HG03378 (cell line): ENCODE measurements at regions not wholly inside any gene's neighbourhood (a gene's known extent, or its start where the extent isn't known, plus 50 kb on each side); places are given as distances from the start of the nearest gene placed in this dataset.

Source experiments
- ATAC-seq: cut with Tn5 transposase; IDR thresholded peaks from one replicate; pipeline ENCODE4 v1.9.1; 2021; ENCODE audit warnings: mild to moderate bottlenecking, moderate library complexity; ENCODE audit not compliant: unreplicated experiment

DNA sequence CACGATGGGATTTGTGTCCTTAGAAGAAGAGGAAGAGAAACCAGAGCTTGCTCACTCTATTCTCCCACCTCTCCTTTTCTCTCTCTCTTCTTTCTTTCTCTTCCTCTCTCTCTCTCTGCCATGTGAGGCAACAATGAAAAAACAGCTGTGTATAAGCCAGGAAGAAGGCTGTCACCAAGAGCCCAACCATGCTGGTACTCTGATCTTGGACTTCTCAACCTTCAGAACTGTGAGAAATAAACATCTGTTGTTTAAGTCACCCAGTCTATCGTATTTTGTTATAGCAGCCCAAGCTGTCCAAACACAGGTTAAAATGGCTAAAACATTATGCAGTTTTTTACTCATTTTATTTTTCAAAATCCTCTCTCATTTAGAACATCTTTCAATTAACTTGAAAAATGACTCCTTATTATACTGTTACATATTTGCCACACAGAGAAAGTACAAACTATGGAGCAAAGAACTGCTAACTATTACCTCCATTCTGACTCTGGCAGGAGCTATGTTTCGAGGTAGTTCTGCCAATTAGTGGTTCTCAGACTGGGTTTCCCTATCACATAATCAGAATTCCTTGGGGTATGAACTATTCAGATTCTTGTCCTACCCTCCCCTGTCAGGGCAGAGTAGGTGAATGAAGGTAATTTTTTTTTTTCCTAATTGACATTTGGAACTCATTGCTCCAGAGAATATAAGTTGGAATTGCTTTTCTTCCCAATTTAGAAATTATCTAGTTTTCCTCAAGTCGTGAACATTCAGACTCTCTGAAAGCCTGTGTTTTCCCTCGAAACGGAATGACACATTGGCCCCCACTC lies 434.6 kb downstream of the ENC1 start:
- ATAC-seq = no peak

DNA sequence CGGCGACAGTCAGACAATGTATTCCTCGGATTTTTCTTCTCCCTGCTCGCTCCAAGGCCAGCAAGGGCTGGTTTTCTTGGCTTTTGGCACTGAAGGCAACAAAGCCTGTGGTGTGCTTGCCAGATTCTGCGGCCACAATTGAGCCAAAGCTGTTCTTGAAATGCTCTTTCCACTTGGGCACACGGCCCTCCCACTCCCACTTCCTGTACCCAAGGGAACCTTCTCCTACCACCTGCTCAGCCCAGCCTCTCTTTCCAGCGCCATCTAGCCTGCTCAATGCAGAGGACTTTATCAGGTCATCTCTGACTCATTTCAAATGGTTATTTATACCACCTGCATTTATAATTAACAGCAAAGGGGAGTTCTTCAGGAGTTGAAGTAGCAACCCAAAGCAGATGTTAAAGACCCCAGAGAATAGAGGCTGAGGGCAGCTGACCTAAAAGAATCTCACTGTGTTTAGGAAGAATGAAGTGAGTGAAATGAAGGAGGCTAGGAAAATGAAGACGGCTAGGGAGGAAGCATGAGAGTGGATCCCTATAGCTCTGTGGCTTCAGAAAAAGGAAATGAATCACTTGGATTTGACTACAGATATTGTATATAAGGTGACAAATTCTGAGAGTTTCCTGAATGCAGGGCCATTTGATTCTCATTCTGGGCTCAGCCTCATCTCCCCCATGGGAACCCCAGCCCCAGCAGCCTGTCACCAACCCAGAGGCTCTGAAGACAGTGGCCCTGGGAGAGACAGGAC lies 439.0 kb downstream of the ENC1 start:
- peak; percentile 73 for ATAC-seq

DNA sequence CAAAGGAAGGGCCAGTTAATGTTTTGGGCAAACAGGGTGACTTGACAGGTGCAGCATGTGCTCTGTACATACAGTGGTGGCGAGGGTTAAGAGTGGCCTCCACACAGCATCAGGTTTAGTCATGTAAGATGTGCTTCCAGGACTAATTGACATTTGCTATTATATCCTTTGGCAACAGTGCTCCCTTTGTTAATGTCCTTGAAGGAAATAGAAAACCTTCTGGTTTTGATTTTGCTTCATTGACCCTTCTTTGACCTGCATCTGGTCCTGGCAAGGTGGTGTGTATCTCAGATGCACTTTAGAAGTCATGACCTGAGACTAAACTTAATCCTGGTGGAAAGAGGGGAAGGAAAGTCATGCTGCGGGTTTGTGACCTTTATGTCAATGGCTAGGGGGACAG lies 440.0 kb downstream of the ENC1 start:
- ATAC-seq = no peak

DNA sequence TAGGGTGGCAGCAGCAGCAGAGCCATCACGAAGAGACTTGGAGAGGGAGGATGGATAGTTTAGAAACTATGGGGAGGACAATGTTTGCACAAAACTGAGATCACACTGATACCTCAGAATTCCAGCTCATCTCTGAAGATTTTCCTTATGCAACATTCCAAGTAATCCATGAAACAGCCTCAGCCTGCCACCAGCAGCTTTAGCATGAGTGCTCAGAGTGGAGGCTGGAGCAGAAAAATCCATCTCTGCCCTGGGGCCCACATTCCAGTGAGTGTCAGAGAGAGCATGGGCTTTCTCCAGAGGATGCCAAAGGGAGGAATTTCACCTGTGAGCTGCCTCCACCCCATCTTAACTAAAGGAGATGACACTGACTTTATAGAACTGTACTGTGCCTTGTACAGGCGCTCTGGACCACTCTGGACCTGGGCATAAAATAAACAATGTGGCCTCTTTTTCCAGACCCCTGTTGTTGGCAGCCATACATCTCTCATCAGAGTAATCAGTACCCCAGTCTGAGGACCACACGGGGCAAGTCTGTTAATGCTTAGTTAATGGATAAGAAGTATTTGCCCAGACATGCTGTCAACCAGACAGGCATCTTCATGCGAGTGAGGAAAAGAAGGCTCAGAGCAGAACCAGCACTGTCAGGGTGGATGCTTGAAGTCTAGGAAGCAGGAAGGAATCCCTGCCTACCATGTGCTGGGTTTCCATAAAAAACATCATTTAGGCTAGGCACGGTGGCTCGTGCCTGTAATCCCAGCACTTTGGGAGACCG lies 440.9 kb downstream of the ENC1 start:
- no peak for ATAC-seq

DNA sequence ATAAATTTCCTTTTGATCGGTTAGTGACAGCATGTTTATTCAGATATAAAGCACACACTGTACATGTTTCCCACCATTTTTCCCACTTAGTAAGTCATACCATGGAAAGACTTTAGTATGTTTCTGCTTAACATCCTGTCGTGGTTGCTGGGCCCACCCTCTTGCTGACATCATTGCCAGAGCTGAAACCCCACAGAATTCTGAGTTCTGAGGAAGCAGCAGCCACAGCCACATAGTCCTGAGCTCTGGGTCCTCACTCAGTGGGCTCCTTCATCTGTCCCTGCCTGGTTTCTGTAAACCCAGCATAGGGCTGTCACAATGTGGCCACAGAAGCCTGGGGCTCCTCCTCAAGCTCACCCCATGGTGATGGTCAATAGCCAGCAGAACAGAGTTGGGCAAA lies 441.5 kb downstream of the ENC1 start:
- ATAC-seq = no peak

DNA sequence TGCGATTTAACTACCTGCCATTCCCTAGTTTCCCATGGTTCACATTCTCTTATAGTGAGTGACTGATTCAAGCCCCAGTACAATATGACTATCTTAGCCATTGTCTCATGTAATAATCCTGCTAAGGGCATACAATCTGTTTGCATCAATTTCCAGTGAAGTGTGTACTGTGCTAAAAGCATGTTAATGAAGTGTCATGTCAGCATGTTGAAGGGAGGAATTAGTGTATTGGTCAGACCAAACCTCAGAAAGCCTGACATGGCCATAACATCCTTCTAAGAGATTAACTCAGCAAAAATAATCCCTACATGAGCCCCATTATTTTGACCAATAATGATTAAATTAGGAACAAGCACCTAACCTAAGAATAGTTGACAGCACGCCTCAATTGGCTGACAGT lies 442.4 kb downstream of the ENC1 start:
- no peak for ATAC-seq

DNA sequence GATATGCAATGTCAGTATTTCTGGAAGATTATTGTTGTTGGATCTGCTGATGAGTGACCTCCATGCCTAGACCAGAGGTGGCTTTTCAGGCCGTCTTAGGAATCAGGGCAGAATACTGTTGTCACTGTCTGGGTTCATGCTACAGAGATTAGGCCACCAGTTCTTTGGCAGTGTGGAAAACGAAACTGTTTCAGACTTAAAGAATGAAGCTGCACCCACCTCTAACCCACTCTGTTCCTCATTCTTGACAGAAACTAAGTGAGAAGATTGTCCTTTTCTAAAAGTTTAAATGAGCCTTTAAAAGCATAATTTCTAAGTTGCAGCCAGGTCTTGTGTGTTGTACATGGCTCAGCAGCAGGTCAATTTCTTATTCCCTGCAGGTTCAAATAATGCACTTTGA lies 444.3 kb downstream of the ENC1 start:
- ATAC-seq = peak; percentile 73

DNA sequence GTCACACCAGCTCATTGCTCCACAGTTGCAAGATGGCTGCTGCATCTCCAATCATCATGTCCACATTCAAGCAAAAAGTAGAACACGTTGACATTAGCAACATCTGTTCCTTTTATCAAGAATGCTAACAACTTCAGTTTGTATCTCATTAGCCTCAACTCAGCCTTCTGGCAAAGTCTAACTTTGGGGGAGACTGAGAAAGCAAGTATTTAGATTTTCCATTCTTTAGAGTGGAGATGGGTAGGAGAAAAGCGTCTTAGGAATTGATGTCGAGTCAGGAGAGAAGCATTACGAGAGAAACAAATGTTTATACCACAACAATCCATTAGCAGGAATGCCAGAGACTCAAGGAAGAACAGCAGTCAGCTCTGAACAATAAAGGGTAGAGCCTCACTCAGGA lies 446.3 kb downstream of the ENC1 start:
- no peak for ATAC-seq

DNA sequence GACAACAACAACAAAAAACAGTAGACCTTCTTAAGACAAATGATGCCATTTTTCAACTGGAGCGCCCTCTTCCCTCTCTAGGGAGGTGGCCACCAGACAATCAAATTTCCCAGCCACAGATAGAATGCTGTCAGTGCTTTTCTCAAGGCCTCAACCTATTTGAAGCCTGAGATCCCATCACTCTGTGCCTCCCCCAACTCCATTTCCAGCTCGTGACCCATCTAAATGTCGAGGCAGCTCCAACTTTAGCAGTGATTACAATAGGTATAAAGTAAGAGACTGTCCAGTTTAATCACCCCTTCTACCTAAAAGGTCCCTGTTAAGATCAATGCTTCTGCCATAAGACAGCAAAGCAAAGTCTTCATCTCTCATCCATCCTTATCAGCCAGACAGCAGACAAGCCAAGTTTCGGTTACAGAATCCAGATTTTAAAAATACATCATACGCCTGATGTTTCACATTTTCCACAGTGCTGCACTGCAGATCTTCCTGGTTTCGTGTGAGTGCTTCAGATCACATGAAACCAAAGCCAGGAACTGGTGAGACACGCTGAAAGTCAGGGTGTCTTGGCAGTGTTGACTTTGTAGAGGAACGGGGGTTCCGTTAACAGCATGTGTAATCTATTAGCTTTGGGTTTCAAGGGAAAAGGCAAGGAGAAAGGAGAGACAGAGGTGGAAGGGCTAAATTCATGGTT lies 447.8 kb downstream of the ENC1 start:
- ATAC-seq = no peak

DNA sequence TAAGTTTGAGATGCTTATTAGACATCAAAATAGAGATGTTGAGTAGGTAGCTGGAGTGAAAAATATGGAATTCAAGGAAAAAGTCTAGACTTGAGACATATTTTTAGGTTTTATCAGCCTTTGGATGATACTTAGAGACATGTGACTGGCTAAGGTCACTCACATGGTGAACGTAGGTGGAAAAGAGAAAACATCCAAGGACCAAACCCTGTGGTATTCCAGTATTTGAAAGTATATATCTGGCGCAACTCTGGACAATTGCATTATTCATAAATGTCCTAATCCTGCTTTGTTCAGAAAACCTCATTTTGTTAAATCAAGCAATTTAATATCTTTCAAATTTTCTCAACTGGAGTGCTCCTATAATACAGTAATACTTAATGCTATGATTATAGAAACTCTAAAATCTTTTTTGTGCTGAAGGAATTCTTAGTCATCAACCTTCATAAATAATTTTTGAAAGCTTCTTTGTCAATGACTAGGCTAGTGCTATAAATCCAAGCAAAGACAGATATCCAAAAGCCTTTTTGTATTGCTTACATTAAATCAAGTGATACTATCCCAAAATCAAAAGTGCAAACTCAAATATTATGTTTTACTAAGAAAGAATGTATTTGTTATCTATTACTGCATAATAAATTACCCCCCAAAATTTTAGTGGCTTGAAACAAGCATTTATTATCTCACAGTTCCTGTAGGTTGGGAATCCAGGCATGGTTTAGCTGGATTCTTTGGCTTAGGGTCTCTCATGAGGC lies 452.0 kb downstream of the ENC1 start:
- ATAC-seq = no peak

DNA sequence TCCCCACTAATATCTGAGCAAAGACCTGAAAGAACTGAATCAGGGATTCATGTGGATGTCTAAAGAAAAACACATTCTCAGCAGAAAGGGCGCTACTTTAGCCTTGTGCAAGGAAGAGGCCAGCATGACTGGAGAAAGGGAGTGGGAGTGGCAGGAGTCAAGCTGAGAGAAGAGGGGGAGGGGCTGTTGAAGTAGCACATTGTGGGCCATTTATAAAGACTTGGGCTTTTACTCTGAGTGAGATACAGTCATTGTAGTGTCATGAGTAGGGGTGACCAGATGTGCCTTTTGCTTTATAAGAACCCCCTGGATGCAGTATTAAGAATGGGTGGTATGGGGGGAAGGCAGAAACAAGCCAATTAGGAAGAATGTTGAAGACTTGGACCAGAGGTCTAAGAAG lies 452.8 kb downstream of the ENC1 start:
- no peak for ATAC-seq

DNA sequence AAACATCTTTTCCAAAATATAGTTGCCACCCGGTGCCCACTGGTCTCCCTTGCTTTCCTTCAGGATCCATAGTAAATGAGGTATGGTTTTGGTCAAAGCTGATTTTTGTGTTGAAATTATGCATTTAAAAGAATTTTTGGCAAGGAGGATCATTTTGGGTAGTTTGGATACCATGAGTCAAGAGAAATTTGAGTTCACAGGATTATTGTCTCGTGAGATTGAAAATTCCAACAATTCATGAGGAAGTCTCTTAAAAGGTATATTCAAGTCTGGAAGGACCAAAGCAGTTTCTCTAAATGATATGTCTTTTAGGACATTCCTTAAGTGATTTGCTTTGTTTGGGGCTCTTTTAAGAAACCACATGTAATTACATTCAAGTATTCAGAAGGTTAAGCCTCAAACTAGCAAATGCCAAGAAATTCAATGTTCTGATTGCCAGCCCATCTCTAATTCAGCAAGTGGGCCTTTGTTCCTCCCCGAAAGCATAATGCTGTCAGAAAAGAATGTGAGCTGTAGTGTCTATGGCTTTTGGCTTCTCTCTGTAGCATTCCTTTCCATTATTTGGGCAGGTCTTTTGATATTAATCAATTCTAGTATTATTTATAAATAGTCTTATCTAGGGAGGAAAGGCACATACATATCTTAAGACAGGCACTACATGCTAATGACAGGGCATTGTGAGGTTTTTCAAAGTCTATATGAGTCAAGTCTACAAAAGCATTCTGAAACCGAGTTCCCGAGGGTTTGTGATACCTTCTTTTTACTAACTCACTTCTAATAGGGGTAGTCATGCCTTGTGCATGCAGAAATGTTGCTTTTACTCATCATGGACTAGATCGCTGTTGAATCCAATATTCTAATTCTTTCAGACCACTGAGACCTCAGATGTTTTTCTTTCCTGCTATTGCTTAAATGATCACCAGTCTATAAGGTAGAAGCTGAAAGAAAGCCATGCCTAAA lies 453.9 kb downstream of the ENC1 start:
- no peak for ATAC-seq

DNA sequence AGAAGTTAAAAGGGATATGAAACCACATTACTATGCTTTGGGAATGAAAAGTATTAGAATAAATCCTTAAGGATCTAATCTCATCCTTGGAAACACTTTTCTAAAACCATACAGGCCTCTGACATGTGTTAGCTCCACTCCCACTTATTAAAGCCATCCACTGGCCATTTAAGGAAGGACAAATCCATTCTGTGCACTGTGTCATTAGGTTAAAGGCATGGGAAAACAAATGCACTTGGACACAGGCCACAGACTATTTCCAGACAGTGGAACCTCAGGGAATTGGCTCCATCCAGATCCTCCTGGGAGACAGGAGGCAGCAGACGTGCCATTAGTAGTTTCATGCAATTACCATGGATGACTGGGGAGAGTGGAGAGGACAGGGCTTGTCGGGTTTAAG lies 454.9 kb downstream of the ENC1 start:
- ATAC-seq = no peak

DNA sequence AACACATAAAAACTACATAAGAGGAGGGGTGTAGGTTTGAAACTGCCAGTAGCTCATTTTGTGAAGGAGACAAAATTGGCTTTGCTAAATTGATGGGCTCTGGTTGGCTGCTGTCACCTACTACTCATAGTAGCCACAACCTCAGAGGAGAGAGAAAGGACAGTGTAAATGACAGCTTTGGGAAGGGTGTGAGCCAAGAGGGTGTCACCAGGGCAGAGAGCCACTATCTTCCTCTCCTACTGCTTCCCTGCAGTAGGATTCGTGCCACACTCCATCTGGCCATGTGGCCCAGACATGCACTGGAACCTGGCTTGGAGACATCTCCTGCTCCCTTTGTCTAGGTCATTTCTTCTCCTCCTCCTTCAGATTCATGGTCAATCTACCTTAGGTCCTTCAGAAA lies 455.9 kb downstream of the ENC1 start:
- no peak for ATAC-seq

DNA sequence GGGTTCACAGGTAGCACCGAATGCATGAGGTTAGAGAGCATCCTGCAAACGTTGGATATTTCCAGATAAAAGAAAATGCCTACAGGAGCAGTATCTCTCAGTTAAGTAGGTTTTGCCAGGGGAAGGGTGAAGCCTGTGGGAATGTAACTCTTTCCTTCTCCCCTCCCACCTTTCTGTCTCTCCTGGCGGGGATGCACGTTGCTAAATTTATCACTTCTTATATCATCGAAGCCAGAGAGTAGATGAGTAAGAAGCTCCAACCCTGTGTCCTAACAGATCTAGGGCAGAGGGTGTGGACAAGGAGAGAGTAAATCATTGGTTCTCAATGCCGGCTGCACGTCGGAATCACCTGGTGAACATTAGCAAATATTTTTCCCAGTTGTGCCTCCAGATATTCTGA lies 457.5 kb downstream of the ENC1 start:
- no peak for ATAC-seq

DNA sequence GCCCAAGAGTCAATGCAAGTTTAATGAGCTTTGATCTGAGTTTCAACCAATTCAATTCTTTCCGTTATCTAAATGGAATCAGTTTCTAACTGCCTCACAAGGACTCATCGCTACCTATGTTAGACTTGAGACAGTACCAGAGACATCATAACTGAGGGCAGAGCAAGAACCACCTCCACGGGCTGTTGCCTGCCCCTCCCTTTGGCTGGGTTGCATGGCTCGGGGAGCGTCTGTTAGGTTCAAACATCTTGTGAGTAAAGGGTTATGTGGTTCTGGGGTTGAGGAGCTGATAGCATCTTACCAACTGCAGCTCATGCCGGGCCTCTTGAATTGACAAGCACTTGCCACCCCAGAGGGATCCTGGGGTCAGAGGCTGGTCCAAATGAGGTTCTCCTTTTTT lies 457.9 kb downstream of the ENC1 start:
- no peak for ATAC-seq

DNA sequence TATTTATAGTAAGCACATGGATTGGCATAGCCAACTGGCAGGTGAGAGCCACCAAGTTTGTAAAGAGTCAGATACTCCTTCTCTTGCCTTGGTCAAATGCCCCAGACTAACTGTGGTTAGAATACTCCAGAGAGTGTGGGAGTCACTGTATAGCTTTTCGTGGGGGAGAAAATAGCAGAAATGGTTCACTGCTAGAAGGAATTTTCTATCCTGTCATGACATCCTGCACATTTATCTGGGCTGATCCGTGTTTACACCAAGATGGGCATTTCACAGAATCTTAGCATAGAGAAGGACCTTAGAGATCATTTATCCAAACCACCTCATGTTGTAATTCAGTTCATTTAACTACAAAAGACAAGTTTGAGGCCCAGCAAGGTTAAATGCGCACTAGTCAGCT lies 460.8 kb downstream of the ENC1 start:
- no peak for ATAC-seq

DNA sequence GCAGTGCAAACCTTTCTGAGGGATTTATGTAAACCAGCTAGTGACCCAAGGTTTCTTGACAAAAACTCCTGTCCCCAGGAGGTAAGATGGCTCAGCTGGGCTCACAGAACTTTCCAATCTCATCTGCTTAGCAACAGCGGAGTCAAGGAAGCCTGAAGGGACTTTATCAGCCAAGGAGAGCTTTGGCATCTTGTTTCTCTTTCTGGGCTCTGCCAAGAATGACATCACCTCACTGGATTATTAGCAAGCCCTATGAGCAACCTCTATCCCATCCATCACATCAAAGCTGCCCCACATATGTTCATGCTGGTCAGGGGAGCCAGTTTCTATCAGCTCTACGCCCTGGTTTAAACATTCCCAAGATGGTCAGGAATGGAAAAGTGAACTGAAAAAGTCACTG lies 461.3 kb downstream of the ENC1 start:
- ATAC-seq = no peak

DNA sequence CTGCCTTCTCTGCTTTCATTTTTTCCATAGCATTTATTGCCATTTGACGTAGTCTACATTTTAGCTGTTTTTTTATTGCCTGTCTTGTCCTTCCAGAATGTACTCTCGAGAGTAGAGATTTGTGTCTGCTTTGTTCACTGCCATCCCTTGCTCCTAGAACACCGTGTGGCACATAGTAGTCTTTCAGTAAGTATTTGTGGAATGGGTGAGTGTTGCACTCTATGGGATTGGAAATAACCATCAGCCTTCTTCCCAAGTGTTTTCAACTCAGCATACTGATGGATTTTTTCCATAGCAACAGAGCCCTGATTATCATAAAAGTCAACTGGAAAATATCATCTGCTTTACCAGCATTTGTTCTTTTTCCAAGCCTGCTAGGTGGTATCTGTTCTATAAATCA lies 462.6 kb downstream of the ENC1 start:
- ATAC-seq = no peak
